ENCODE measurements at regions not wholly inside any gene's neighbourhood (a gene's known extent, or its start where the extent isn't known, plus 50 kb on each side); places are given as distances from the start of the nearest gene placed in this dataset.

GRCh38 chr15:37793851-37794250, 140.6 kb upstream of the TMCO5A start:
- no peak for FAIRE-seq

GRCh38 chr15:37794947-37795346, 139.5 kb upstream of the TMCO5A start:
- FAIRE-seq = no peak

DNA sequence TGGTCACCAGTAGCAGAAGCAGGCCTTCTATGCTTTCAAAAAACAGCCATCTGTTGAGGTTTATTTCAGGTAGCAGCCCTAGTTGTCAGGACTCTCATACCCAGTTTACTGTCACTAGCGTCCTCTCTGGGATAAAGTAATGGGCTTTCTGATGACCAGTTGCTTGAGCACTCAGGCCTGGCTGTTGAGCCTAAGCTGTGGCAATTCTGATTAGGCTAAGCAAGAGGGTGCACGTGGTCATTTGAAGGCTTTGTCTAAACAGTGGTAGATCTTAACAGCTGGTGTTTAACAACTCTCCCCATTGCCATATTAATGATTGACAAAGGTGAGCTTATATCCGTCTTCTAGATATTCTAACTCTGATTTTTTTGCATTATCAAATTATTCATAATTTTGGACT, 132.9 kb upstream of the TMCO5A start:
- no peak for FAIRE-seq

DNA sequence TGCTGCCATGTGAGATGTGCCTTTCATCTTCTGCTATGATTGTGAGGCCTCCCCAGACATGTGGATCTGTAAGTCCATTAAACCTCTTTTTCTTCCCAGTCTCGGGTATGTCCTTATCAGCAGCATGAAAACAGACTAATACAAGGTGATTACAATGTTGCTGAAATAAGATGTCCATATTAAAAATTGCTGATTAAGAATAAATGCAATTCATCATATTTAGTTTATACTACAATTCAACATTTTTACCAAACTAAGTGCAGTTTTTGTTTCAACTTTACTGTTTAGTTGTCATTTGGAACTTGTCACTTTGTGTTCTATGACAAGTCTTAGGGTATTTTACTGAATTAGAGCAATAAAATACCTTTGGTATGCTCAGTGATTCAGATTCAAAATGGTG, 127.6 kb upstream of the TMCO5A start:
- FAIRE-seq = no peak

- FAIRE-seq = no peak
These were observed 124.1 kb upstream of the TMCO5A start for GRCh38 chr15:37810381-37810780.

- no peak for FAIRE-seq
These were observed 121.1 kb upstream of the TMCO5A start for GRCh38 chr15:37813306-37813705.

- no peak for FAIRE-seq
These were observed 119.5 kb upstream of the TMCO5A start for GRCh38 chr15:37814847-37815515.

DNA sequence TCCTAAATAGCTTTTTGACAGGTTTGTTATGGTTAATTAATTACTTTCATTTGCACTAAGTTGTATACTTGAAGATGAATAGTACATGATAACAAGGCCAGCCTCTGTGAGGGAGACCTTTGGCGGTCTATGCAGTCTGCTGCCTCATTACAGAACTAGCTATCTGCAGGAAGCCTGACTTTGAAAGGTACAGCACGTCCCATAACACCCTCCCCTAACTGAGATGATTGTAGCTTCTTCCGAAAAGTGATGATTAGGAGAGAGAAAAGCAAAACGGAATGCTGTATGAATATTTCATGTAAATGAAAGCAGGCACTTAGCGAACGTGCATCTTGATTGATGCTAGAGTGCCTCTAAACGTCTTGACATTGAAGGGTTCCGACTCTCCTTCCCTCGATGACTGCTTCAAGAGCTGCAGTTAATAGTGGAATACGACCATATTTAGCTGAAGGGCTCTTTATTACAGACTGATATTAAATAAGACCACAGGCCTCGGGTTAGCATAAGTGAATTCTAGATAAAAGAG, 116.2 kb upstream of the TMCO5A start:
- FAIRE-seq = no peak

DNA sequence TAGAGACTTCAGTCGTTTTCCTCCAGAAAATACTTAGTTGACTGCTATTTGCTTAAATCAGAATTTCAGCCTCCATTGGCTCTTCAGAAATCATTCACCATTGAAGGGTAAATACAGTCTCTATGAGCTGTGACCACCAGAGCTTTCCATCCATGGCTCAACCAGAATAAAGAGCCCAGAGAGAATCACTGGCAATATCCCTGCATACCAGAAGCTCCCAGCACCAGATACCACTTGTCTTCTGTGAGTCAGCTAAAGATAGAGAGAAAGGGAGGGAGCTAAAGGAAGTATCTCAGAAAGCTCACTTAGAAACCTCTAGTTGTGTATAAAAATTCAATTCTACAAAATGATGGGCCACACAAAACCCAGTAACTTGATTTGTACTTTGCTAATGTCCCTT, 115.2 kb upstream of the TMCO5A start:
- no peak for FAIRE-seq

DNA sequence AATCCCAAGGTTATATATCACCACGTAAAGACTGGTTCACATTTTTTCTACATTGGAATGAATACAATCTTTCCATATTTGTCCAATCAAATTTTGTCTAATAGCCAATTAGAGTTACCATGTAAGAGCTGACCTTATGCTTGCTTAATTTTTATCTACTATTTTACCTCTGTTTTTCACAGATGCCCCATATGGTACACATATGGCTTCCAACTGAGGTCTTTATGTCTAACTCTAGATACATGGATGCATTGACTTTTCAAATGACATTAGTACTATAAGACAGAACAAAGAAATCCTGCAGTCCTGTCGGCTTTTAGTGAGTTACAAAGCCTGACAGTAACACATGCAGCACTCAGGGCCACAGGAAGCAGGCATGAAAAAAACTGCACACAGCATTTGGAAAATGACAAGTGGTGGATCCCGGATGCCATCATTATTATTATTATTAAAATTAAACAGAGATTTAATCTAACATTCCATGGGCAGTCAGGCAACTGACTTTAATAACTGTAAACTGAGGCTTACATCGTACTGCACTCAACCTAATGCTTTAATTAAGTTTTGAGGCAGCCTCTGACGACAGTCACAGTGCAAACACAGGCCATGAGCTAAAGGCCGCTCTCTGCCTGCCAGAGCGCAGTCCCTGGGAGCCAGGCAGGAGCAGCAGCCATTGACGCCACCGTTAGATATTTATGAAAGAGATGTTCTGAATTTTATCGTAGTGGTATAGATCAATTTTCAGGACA, 113.9 kb upstream of the TMCO5A start:
- FAIRE-seq = no peak

- no peak for FAIRE-seq
These were observed 110.7 kb upstream of the TMCO5A start for GRCh38 chr15:37823601-37824275.

GRCh38 chr15:37824717-37825382, 109.6 kb upstream of the TMCO5A start:
- no peak for FAIRE-seq

DNA sequence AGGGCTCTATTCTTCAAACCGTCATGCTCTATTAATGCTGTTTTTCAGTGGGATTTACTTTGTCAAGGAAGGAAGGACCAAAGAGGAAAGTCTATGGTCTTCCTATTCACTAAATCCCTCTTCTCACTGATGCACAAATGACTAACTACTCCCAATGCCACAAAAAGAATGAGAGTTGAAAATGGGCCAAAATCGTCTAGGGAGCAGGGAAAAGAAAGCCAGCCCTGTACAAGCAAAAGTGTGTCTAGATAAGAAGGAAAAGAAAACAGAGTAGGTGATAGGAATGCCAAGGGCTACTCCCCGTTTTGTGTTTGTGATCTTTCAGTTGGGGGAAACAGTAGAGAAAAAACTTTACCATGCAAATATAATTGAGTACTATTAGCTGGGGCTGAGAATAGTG, 97.2 kb upstream of the TMCO5A start:
- no peak for FAIRE-seq

DNA sequence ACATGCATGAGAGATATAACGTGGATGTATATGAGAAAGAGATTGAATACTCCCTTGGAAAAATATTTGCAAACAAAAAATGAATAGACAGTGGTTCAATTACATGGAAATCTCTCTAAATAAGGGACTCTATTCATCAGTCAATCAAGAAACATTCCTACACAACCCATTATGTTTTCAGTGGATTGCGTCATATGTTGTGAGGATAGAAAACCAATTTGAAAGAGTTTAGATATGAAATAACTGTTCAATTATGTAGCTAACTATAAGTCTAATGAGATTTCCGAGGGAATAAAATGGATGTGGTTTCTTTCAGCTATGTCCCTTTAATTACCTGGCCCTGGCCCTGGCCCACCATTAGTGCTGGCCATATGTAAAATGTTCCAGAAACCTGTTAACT, 86.7 kb upstream of the TMCO5A start:
- FAIRE-seq = no peak

- FAIRE-seq = no peak
These were observed 78.3 kb upstream of the TMCO5A start for GRCh38 chr15:37856109-37856508.

DNA sequence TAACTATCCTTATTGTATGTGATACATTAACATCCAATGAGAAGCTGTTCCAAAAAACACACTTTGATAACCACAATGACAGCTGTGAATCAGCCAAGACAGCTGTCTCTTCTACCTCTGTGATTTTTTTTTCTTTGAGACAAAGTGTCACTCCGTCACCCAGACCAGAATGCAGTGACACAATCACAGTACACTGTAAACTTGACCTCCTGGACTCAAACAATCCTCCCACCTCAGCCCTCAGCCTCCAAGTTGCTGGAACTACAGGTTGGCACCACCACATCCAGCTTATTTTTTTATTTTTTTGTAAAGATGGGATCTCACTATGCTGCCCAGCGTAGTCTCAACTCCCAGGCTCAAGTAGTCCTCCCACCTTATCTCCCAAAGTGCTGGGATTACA, 73.5 kb upstream of the TMCO5A start:
- FAIRE-seq = no peak

GRCh38 chr15:37865687-37866086, 68.8 kb upstream of the TMCO5A start:
- no peak for FAIRE-seq

- FAIRE-seq = no peak
These were observed 63.7 kb upstream of the TMCO5A start for GRCh38 chr15:37870711-37871110.

DNA sequence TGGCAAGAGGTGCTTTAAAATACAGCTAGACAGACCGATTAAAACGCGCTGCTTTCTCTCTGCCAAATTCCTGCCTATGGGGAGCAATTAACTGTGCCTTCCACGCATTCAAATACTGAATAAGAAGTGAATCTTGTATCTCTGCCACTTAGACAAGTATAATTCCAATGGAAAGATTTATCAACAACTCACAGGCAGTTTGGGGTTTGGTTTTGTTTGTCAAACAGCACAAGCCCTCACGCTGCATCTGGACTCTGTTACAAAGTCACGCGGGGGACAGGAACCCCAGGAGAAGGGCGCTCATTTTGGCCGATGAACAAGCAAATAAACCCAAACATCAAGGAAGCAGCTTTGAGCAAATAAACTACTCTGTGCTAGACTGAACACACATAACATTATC, 61.8 kb upstream of the TMCO5A start:
- no peak for FAIRE-seq

DNA sequence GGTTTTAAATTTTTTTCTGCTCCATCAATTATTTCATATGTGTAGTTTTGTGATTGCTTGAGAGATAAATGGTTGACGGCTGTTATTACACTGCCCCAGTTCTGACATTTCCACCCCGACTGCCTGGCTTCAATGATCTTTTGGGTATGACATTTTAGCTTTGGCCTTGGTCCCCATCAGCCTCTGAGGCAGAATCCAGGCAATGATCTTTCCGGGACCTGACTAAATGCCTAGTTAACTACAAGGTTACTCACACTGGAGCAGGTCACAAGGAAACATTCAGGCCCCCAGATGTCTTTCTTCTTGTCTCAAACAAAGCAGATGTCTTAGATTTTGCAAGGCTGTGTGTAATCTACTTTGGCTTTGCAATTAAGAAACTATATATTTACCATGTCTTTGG, 61.1 kb upstream of the TMCO5A start:
- no peak for FAIRE-seq

- FAIRE-seq = no peak
These were observed 57.5 kb upstream of the TMCO5A start for GRCh38 chr15:37876900-37877299.

GRCh38 chr15:37877851-37878741, 56.3 kb upstream of the TMCO5A start:
- FAIRE-seq = no peak

All from G401.6 (cell line).